A204.1 (cell line): ENCODE measurements at regions not wholly inside any gene's neighbourhood (a gene's known extent, or its start where the extent isn't known, plus 50 kb on each side); places are given as distances from the start of the nearest gene placed in this dataset.

Source experiments
- FAIRE-seq: peaks from 2 replicates; lab custom pipeline; 2012; peaks lifted over from hg19 to GRCh38; lab: Jason Lieb, UNC

- no peak for FAIRE-seq
Observed at GRCh38 chr4:170162416-170162815, 72.7 kb upstream of the AADAT start.

GRCh38 chr4:170157670-170158069 is 67.9 kb upstream of the AADAT start:
- FAIRE-seq = no peak

GRCh38 chr4:170145120-170145519 is 55.4 kb upstream of the AADAT start:
- FAIRE-seq = no peak

GRCh38 chr4:170139764-170140163 is 50.0 kb upstream of the AADAT start:
- no peak for FAIRE-seq
